GM23248 (cell line): ENCODE measurements at regions not wholly inside any gene's neighbourhood (a gene's known extent, or its start where the extent isn't known, plus 50 kb on each side); places are given as distances from the start of the nearest gene placed in this dataset.

Experiments used
- DNase-seq: peaks from one replicate; pipeline ENCODE4 v3.0.0-alpha.2; 2015
- H2AFZ ChIP-seq: fragments of 200-600 bp; sonication (generic); 2 replicates; pipeline ENCODE4 v1.6.1; 2016; ENCODE audit warnings: antibody characterized with exemption
- H3F3A ChIP-seq: fragments of 200-600 bp; sonication (generic); 2 replicates; pipeline ENCODE4 v1.6.1; 2016; ENCODE audit warnings: mild to moderate bottlenecking, antibody characterized with exemption, mixed run types; ENCODE audit not compliant: insufficient read depth
- H3K27ac ChIP-seq: fragments of 200-600 bp; sonication (generic); 2 replicates; pipeline ENCODE4 v1.5.1; 2016; ENCODE audit warnings: mild to moderate bottlenecking
- H3K27me3 ChIP-seq: fragments of 200-600 bp; sonication (generic); replicated peaks from 2 replicates; pipeline ENCODE4 v1.6.1; 2016; ENCODE audit warnings: mild to moderate bottlenecking; ENCODE audit not compliant: insufficient read depth
- H3K36me3 ChIP-seq: fragments of 200-600 bp; sonication (generic); 2 replicates; pipeline ENCODE4 v1.6.1; 2016; ENCODE audit warnings: low read depth, mild to moderate bottlenecking
- H3K4me1 ChIP-seq: fragments of 200-600 bp; sonication (generic); 2 replicates; pipeline ENCODE4 v1.6.1; 2016; ENCODE audit warnings: mild to moderate bottlenecking; ENCODE audit not compliant: insufficient read depth
- H3K4me2 ChIP-seq: fragments of 200-600 bp; sonication (generic); one replicate; pipeline ENCODE4 v1.6.1; 2016; ENCODE audit warnings: mild to moderate bottlenecking; ENCODE audit not compliant: unreplicated experiment
- H3K4me3 ChIP-seq: fragments of 200-600 bp; sonication (generic); 2 replicates; pipeline ENCODE4 v1.5.1; 2016; ENCODE audit warnings: mild to moderate bottlenecking
- H3K79me2 ChIP-seq: fragments of 200-600 bp; sonication (generic); 2 replicates; pipeline ENCODE4 v1.6.1; 2016; ENCODE audit warnings: mild to moderate bottlenecking; ENCODE audit not compliant: insufficient read depth
- H3K9ac ChIP-seq: fragments of 200-600 bp; sonication (generic); 2 replicates; pipeline ENCODE4 v1.6.1; 2016; ENCODE audit warnings: mild to moderate bottlenecking
- H3K9me2 ChIP-seq: fragments of 200-600 bp; sonication (generic); 2 replicates; pipeline ENCODE4 v1.6.1; 2016; ENCODE audit warnings: mixed run types, mild to moderate bottlenecking, moderate library complexity; ENCODE audit not compliant: insufficient read depth
- H3K9me3 ChIP-seq: fragments of 200-600 bp; sonication (generic); one replicate; pipeline ENCODE4 v1.6.1; 2017; ENCODE audit warnings: low read depth
- H4K20me1 ChIP-seq: fragments of 200-600 bp; sonication (generic); 2 replicates; pipeline ENCODE4 v1.6.0; 2016; ENCODE audit not compliant: insufficient read depth
- EZH2 ChIP-seq: fragments of 200-600 bp; sonication (generic); IDR thresholded peaks from 2 replicates; pipeline ENCODE4 v1.6.1; 2018; ENCODE audit warnings: antibody characterized with exemption, mild to moderate bottlenecking; ENCODE audit not compliant: insufficient read depth, poor library complexity, severe bottlenecking
- EZH2phosphoT487 ChIP-seq: fragments of 200-600 bp; sonication (generic); IDR thresholded peaks from 2 replicates; pipeline ENCODE4 v1.6.1; 2018; ENCODE audit warnings: antibody characterized with exemption, moderate library complexity, mild to moderate bottlenecking, low read depth; ENCODE audit not compliant: insufficient read depth
- WGBS, 2 experiments: methylation state at CpG; one replicate each; pipeline ENCODE4 v1.1.6; 2015 to 2017; ENCODE audit warnings: low lambda C conversion rate in 2 of 2, low coverage in 1 of 2; ENCODE audit errors: missing lambda C conversion rate in 2 of 2; 5-methylcytosine and 5-hydroxymethylcytosine counted together
- in situ Hi-C: fragments of 300-500 bp; cut with MboI; formaldehyde crosslinking; loops from 2 replicates; pipeline ENCODE4 v1.15.0; 2020

DNA sequence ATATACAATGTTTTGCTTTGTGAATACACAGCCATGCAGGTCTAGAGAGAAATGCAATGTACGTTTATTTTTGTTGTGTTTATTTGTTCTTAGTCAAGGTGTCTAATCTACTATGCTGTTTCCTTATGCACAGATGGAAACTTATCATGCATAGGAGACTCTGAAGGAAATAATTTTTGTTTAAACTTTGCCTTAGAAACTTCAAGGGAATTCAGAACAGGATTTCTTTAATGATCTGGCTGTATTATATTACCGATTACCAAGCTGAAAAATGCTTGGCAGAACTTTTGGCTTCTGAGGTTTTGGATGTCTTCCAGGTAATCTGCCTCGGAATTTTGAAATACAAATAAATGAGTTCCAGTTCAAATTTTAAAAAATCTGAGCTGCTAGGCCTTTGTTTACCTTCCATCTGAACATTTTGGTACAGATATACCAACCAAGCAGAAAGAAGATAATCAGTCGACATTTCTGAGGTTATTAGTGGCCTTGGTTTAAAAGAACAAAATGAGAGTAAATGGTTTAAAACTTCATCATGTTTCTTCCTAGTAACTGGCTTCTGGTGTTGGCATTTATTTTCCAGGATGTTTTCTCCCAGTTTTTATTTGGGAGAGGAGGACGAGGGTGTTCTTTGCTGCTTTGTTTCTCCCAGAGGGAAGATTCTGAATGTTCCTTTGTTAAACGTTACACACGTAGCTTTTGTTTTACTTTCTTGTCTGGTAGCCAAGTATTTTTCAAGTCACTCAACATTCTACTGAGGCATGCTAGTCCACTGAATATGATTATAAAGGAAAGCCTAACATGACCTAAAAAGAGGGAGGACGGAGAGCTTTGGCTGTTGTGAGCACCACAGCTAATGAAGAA is 421.8 kb upstream of the TBL1XR1 start:
- H3F3A ChIP-seq = 0 out of 2 replicates have a peak, but pooled peaks cover 5% of the 10 kb centered on the region
- H3K27me3 ChIP-seq = no peaks in the 10 kb centered on the region
- H3K79me2 ChIP-seq = no peaks in the 10 kb centered on the region
- H3K4me1 ChIP-seq = peaks cover 26% of the 10 kb centered on the region
- in situ Hi-C loops = no loop called here
- peak overlapping the region; percentile 27 for H3K4me2 ChIP-seq
- no peak overlapping the region for H3K4me3 ChIP-seq
- H3K9me3 ChIP-seq = no peaks in the 10 kb centered on the region
- H3K27ac ChIP-seq = no peak overlapping the region
- H3K9me2 ChIP-seq = no peaks in the 10 kb centered on the region
- TF ChIP-seq EZH2phosphoT487 (no peak), EZH2 (no peak)
- no peaks in the 10 kb centered on the region for H3K36me3 ChIP-seq
- H4K20me1 ChIP-seq = no peaks in the 10 kb centered on the region
- 28% methylated on average over 8 of the region's 8 CpGs for WGBS, 2 experiments
- DNase-seq = peak; percentile 68
- H2AFZ ChIP-seq = peak overlapping the region; percentile 65
- peak overlapping the region; percentile 17; the same call in 1 of the 2 replicates for H3K9ac ChIP-seq

DNA sequence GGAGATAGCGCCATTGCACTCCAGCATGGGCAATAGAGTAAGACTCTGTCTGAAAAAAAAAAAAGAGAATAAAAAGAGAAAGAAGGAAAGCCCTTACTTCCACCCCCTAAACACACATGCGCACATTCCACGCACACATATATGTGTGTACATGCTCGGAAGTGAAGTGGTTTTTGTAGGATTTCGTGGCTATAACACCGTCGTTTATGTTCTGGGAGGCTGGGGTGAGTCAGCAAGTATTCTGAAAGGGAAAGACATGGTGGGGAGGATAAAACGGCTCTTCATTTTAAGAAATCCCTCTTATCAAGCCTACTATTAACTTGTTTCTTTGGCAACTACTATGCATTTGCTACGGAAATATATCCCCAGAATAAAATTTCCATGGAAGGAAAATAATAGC is 422.8 kb upstream of the TBL1XR1 start:
- TF ChIP-seq EZH2phosphoT487 (no peak), EZH2 (no peak)
- H3K4me2 ChIP-seq = no peak overlapping the region
- in situ Hi-C loops = no loop called here
- no peak for DNase-seq
- no peaks in the 10 kb centered on the region for H3K9me2 ChIP-seq
- peaks cover 20% of the 10 kb centered on the region for H3K4me1 ChIP-seq
- H3K4me3 ChIP-seq = no peak overlapping the region
- H3F3A ChIP-seq = 0 out of 2 replicates have a peak, but pooled peaks cover 2% of the 10 kb centered on the region
- H4K20me1 ChIP-seq = no peaks in the 10 kb centered on the region
- no peaks in the 10 kb centered on the region for H3K9me3 ChIP-seq
- no peak overlapping the region for H3K9ac ChIP-seq
- no peak overlapping the region for H3K27ac ChIP-seq
- WGBS, 2 experiments = 96 to 97% methylated on average over 9 of the region's 9 CpGs
- H3K27me3 ChIP-seq = no peaks in the 10 kb centered on the region
- no peaks in the 10 kb centered on the region for H3K36me3 ChIP-seq
- no peaks in the 10 kb centered on the region for H3K79me2 ChIP-seq
- H2AFZ ChIP-seq = no peak overlapping the region

DNA sequence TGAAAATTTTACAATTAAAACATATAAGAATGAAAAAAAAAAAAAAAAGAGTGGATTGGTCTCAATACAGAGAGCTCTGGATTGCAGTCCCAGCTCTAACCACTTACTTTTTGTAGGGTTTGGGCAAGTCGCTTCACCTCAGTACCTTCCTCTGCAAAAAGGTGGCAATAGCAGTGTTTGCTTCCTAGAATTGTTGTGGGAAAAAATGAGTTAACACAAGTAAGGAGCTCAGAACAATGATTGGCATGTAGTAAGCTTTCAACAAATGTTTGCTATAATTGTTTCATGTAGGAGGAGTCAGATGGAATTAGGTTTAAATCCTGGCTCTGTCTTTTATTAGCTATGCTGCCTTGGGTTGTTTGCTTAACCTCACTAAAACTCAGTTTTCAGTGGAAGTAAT is 425.2 kb upstream of the TBL1XR1 start:
- TF ChIP-seq EZH2phosphoT487 (no peak), EZH2 (no peak)
- DNase-seq = no peak
- no peaks in the 10 kb centered on the region for H3K79me2 ChIP-seq
- no peak overlapping the region for H3K4me2 ChIP-seq
- H3K27ac ChIP-seq = no peak overlapping the region
- in situ Hi-C loops = no loop called here
- no peak overlapping the region for H2AFZ ChIP-seq
- peaks cover 13% of the 10 kb centered on the region for H3K4me1 ChIP-seq
- H3K9me3 ChIP-seq = no peaks in the 10 kb centered on the region
- no peak overlapping the region for H3K4me3 ChIP-seq
- no peaks in the 10 kb centered on the region for H3K27me3 ChIP-seq
- no peak overlapping the region for H3K9ac ChIP-seq
- H3F3A ChIP-seq = no peaks in the 10 kb centered on the region
- H4K20me1 ChIP-seq = no peaks in the 10 kb centered on the region
- no peaks in the 10 kb centered on the region for H3K36me3 ChIP-seq
- WGBS, 2 experiments = 74 to 84% methylated on average over 1 of the region's 1 CpG
- no peaks in the 10 kb centered on the region for H3K9me2 ChIP-seq

DNA sequence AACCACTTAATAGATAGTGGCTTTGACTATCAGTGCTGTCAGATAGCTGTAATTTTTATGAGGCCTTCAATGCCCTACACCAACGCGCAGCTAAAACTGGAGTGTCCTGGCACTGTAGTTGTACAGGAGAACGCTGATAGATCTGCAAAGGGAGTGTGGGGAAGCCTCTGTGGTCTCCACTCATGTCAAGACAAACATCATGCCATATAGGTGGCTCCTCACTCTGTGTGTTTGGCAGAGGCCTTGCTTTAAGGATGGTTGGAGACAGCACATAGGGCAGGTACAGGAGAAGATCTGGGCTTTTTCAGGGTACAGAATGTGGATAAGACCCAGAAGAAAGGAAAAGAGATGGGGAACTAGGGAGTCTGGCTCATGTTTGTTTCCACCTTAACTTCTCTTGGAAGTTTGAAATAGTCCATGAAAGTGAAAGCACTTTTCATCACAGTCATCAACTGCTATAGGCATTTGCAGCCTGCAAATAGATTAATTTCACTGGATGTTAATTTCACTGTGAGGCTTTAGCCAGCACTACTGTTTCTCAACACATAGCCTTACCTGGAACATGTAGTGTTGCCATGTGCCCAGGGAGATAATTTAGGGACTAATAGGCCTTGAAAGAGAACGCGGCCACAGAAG is 425.8 kb upstream of the TBL1XR1 start:
- in situ Hi-C loops = no loop called here
- Histone ChIP-seq H3K27ac (no peak overlapping the region), H3K27me3 (no peaks in the 10 kb centered on the region), H3K36me3 (no peaks in the 10 kb centered on the region), H3K4me2 (no peak overlapping the region), H3K9me3 (no peaks in the 10 kb centered on the region), H3F3A (no peaks in the 10 kb centered on the region), H3K9me2 (no peaks in the 10 kb centered on the region), H3K9ac (no peak overlapping the region), H3K79me2 (no peaks in the 10 kb centered on the region), H4K20me1 (no peaks in the 10 kb centered on the region), H3K4me1 (peaks cover 13% of the 10 kb centered on the region), H3K4me3 (no peak overlapping the region), H2AFZ (no peak overlapping the region)
- DNase-seq = no peak
- 93 to 94% methylated on average over 5 of the region's 5 CpGs for WGBS, 2 experiments
- TF ChIP-seq EZH2 (no peak), EZH2phosphoT487 (no peak)
